ENCODE measurements at regions not wholly inside any gene's neighbourhood (a gene's known extent, or its start where the extent isn't known, plus 50 kb on each side); places are given as distances from the start of the nearest gene placed in this dataset.

- DNase-seq: no peak
Measured at GRCh38 chr3:118710532-118710931, 324.1 kb downstream of the IGSF11 start.

DNA sequence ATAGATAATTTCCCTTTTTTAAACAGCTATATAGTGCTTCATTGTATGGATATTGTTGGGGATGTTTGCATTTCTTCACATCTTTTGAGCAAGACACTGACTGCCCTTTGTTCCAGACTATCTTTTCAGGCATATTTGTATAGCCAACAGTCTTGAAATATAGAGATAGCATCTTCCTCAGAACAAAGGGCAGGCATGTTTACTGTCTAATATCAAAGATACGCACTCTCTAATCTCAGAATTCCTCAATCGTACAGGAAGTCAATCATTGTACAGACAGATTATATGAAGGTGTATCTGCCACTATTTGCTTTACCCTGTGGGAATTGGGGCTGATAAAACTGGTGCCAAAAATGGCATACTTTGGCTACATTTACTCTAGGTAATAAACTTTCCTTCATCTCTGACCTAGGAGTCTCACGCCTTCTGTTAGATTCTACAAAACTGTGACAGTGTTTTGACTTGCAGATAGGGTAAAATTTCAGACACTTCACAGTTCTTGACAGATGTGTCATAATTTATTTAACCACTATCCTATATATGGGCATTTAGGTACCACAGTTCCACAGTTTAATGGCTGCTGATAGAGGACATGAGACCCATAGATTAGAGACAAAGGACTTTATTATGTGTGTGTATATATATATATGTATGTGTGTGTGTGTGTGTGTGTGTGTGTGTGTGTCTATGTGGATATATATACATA is 321.0 kb downstream of the IGSF11 start:
- no peak for DNase-seq

DNA sequence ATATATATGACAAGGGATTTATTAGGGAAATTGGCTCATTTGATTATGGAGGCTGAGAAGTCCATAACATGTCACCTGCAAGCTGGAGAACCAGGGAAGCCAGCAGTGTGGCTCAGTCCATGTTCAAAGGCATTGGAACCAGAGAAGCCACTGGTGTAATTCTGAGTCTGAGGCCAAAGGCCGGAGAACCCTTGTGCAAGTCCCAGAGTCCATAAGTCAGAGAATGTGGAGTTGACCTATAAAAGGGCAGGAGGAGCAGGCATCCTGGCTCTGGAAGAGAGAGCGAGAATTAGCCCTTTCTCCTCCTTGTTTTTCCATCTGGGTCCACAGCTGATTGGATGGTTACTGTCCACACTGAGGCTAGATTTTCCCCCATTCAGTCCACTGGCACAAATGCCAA is 319.8 kb downstream of the IGSF11 start:
- no peak for DNase-seq

DNA sequence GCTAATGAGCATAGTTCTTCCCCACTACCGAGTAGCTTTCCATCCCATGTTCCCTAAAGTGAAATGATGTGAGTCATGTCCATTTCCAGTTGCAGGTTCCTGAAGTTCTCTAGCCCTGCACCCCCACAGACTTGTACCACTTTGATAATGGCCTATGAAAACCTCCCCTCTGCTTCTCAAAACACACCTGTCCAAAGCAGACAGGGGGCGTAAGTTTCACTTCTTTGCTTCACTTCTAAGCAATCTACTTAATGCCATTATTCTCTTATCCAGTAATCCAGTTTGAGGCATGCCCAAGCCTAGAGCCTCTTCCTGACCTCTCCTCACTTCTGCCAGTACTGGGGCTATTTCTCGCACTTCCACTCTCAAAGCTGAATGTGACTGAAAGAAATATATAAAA is 305.1 kb downstream of the IGSF11 start:
- DNase-seq: no peak

DNA sequence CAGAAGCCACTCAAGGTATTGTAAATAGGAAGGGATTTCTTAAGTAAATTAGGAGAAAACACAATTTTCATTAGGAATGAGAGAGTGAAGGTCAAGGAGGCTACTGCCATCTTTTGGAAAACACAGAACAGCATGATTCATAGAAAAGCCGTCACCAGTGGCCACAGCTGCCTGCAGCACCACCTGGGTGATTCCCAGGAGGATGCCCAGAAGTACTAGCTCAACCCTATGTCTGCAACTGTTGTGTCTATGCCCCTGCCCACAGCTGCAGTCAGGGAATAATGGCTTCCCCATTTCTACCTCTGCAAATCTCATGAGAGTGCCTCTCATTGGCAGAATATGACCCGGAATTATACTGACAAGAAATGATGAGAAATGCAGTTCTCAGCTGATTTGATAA is 300.0 kb downstream of the IGSF11 start:
- DNase-seq: no peak

DNA sequence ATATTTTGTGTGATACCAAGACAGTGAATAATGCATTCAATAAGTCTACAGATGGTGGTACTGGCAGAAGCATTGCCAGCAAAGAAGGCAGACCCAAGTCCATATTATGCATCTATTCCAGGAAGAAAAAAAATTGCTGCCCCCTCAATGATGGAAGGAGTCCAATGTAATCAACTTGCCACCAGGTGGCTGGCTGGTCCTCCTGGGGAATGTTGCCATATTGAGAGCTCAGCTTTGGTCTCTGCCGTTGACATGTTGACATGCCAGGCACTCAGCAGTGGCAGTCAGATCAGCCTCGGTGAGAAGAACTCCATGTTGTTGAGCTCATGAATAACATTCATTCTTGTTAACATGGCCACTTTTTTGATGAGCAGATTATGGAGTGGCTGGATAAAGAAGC is 298.5 kb downstream of the IGSF11 start:
- no peak for DNase-seq

GRCh38 chr3:118740722-118741290 is 293.8 kb downstream of the IGSF11 start:
- no peak for DNase-seq

DNA sequence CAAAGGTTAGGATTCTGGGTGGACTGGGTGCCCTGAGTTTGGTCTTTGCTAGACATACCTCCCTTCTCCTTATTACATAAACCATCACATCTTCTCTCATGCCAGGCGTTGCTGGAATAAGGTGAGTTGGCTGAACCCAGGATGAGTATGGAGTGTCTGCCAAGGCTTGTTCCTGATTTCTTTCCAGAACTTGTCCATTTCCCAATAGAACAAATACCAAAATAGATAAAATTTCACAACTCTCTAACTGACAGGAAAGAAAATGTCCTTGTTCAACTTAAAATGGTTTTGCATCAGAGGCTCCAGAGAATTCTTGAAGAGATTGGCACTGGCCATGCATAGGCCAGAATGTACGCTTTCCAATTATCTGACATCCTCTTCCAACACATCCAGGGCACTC is 291.9 kb downstream of the IGSF11 start:
- no peak for DNase-seq

GRCh38 chr3:118744186-118744585 is 290.5 kb downstream of the IGSF11 start:
- no peak for DNase-seq

GRCh38 chr3:118754406-118755252 is 280.0 kb downstream of the IGSF11 start:
- no peak for DNase-seq

- DNase-seq: no peak
Measured at GRCh38 chr3:118755253-118755801, 279.3 kb downstream of the IGSF11 start.

- no peak for DNase-seq
Measured at GRCh38 chr3:118760585-118761290, 273.9 kb downstream of the IGSF11 start.

GRCh38 chr3:118761291-118761606 is 273.4 kb downstream of the IGSF11 start:
- no peak for DNase-seq

DNA sequence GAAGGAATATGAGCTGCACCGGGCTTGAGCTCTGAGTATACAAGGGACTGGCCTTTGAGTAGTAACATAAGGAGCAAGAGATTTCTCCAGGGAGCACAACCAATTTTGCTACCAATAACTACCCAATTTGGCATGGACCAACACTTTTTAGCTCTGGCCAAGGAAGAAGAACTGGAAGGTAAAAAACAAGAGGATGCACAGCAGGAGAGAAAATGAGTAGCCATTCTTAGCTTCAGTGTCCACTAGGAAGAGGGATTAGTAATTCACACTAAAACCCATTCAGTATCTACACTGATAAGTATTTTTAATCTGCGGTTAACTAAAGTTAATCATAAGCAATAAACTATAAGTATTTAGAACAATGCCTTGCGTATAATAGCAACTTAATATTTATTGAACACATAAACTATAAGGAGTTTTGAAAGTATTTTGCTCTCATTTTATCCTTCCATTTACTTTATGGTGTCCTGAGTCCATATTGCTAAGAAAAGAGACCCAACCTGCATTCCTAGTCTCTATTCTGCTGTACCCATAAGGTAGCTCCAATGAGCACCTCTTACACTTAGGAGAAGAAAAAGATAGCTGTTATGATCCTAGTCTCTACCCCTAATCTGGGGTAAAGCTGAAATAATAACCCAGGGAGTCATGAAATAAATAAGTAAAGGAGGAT is 268.9 kb downstream of the IGSF11 start:
- DNase-seq: no peak

DNA sequence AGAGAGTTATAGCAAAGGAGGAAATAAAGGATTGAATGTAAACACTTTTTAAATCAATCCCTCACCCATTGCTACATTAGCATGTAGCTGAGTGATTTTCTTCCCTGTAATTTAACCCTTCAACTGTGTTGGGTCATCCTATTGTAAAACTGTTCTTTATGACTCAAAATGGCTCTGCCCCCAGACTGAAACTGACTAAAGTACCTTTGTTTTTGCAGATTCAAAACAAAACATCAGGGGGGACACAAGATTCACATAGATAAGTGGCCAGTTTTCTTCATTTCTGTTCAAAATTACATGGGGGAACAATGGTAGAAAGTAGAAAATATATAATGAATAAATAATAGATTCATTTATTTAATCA is 268.4 kb downstream of the IGSF11 start:
- DNase-seq: no peak

DNA sequence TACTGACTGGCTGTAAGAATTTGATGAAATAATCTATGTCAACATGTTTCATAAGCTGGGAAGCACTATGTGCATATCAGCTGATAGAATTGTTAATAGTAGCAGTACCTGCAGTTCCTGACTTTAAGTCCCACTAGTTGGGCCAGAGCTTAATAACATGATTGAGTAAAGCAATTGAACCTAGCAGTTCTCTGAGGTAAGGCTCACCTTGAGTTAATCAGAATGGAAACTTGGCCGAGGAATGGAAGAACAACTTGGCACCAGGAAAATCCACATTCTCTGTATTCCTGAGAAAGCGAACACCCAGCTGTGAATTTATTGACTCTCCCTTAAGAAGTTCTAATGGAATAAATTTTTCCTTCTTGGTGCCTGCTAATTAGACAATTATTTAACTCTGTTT is 262.6 kb downstream of the IGSF11 start:
- no peak for DNase-seq

GRCh38 chr3:118772547-118773011 is 262.1 kb downstream of the IGSF11 start:
- no peak for DNase-seq

DNA sequence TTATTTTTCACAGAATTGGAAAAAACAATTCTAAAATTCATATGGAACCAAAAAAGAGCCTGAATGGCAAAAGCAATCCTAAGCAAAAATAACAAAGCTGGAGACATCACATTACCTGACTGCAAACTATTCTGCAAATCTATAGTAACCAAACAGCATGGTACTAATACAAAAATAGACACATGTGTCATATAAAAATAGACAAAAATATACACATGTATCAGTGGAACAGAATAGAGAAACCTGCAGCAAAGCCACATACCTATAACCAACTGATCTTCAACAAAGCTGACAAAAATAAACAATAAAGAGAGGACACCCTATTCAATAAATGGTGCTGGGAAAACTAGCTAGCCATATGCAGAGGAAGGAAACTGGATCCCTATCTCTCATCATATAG is 259.6 kb downstream of the IGSF11 start:
- no peak for DNase-seq

DNA sequence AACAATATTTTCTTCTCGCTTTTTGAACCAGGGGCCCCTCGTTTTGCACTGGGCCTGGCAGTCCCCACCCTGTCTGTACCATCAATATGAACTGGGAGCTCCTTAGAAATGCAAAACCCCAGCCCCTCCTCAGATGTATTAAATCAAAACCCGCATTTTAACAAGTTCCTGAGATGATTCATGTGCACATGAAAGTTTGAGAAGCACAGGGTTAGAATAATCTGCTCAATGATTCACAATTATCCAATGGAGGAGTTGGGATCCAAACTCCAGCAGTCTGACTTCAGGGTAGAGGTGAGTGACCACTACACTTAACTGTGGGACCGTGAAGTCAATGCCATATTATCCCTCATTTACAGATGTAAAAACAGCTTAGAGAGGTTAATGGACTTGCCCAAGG is 256.4 kb downstream of the IGSF11 start:
- no peak for DNase-seq

GRCh38 chr3:118781232-118781631 is 253.4 kb downstream of the IGSF11 start:
- DNase-seq: no peak

GRCh38 chr3:118781839-118782238 is 252.8 kb downstream of the IGSF11 start:
- no peak for DNase-seq

DNA sequence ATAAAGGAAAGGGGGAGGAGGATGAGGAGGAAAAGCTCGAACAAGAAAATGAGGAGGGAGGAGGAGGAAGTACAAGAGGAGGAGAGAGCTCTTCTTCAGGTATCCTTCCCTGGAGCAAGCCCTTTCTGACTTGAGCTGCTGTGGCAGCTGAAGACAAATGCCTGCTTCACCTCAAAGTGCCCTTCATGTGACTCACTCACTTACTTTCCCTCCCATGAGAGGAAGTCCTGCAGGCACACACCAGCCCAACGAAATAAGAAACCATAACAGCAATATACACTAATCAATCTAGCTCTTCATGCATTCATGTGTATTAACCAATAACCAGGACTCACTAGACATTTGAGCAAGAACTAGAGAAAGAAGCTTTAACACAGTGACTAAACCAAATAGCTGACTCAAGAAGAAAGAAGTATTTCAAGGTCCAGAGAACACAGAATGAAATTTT is 251.9 kb downstream of the IGSF11 start:
- DNase-seq: no peak
